GM12865 (cell line): ENCODE measurements at regions not wholly inside any gene's neighbourhood (a gene's known extent, or its start where the extent isn't known, plus 50 kb on each side); places are given as distances from the start of the nearest gene placed in this dataset.

ENCODE experiments used
- DNase-seq: peaks from one replicate; pipeline ENCODE4 v3.0.0; 2010; ENCODE audit warnings: low read depth
- H3K4me3 ChIP-seq: 2 replicates; pipeline ENCODE4 v1.5.1; 2011; ENCODE audit warnings: mild to moderate bottlenecking, low read depth, low read length, control low read depth
- TF ChIP-seq, protein P1 (sequence below): IDR thresholded peaks from 2 replicates; pipeline ENCODE4 v1.5.1; 2011; ENCODE audit warnings: low read length, control low read depth, low read depth, inconsistent platforms; ENCODE audit not compliant: insufficient read depth; ENCODE audit errors: missing control alignments

DNA sequence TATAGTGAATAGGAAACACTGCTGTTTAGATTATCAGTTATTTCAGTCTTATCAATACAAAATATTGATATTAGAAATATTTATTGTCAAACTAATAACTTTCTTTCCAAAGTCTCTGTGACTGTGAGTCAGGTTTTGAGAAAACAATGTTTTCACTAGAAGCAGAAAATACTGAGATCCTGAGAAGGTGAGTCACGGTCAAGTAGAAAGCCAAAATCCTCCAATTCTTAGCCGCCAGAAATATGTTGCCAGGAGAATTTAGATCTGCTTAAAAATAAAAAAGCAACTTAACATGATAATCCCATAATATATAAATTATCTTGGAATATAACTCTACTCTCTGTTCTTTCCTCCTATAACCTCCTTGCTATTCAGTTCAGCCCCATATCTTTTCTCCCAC, 181.9 kb upstream of the NRXN1 start:
- TF ChIP-seq, protein P1, sequence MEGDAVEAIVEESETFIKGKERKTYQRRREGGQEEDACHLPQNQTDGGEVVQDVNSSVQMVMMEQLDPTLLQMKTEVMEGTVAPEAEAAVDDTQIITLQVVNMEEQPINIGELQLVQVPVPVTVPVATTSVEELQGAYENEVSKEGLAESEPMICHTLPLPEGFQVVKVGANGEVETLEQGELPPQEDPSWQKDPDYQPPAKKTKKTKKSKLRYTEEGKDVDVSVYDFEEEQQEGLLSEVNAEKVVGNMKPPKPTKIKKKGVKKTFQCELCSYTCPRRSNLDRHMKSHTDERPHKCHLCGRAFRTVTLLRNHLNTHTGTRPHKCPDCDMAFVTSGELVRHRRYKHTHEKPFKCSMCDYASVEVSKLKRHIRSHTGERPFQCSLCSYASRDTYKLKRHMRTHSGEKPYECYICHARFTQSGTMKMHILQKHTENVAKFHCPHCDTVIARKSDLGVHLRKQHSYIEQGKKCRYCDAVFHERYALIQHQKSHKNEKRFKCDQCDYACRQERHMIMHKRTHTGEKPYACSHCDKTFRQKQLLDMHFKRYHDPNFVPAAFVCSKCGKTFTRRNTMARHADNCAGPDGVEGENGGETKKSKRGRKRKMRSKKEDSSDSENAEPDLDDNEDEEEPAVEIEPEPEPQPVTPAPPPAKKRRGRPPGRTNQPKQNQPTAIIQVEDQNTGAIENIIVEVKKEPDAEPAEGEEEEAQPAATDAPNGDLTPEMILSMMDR: no peak
- no peak overlapping the region for H3K4me3 ChIP-seq

DNA sequence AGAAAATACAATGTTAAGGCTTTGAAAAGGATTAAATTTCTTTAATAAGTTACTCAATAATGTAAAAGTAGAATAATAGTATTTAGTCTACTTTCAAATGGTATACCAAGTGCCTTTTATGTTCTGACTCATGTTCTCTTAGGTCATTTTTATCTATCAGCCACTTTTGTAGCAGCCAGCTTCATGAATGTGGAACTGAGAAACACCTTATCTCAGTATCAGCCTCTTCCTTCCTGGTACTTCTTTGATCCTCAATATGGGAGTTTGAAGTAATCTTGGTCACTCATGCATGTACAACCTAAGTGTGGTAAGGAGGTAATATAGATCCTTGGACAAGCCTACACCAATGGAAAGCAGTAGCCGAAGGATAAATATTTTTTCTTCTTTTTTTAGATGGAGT, 180.4 kb upstream of the NRXN1 start:
- H3K4me3 ChIP-seq: no peak overlapping the region
- no peak for DNase-seq
- TF ChIP-seq, protein P1: no peak

More for the DNA sequence above, 181.9 kb upstream of the NRXN1 start:
- no peak for DNase-seq

DNA sequence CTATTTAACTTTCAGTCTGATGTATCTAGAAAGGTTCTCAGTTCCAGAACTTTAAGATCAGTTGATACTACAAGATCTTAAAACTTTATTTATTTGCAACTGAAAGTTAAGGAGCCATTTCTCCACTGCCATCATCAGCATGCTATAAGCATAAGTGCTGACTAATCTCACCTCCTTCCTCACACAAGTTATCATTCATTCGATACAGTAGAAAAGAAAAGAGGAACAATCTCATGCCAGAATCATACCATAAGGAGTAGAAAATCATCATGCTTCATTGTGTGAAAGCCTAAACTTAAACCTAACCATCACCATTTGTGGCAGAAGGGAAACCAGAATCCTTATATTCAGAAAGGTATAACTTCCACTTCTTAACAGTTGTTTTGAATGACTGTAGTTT, 176.6 kb upstream of the NRXN1 start:
- DNase-seq: no peak
- TF ChIP-seq, protein P1: no peak
- no peak overlapping the region for H3K4me3 ChIP-seq

DNA sequence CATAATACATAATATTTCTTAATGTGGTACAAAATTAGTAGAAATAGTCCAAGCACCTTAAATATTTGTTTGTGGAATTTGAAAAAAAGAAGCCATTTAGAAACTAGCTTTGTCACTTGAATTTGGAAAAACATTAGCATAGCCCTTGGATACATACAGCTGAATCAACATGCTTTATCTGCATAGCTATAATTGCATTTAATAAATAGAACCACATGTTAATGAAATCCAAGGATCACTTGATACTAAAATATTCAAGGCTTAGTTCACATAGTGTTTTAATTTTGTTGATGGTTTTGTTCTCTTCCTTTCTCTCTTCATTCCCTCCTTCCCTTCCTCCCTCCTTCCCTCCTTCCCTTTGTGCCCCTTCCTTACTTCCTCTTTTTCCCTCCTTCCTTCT, 169.4 kb upstream of the NRXN1 start:
- H3K4me3 ChIP-seq: no peak overlapping the region
- TF ChIP-seq, protein P1: no peak
- no peak for DNase-seq

DNA sequence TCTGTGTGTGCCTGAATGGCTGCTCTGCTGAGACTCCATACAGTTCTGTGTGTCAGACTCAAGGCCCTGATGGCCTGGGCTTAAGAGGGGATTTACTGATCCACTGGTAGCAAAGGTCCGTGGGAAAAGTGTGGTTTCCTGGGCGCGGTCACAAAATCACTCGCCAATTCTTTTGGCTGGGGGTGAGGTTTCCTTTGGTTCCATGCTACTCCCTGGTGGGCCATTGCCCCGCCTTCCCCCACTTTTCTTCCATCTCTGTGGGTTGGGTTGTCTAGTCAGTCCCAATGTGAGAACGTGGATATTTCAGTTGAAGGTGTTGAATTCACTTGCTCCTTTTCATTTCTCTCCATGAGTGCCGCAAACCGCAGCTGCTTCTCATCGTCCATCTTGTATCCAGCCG, 162.7 kb upstream of the NRXN1 start:
- no peak for DNase-seq
- TF ChIP-seq, protein P1: no peak

DNA sequence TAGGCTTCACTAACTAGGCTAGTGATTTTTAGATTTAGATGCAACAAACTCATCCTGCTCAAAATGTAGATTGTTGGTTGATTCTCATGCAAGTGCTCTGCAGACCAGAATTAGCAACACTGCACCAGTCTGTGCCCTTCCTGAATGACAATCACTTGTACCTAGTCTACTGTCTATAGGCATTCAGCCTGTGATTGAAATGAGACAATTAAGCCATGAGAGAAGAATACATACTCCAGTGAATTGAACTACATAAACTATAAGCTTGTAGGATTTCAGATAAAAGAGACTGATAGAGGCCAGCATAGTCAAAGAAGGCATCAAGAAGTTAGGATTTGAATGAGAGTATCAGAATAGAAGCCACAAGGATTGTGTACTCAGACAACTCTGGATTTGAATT, 138.3 kb upstream of the NRXN1 start:
- TF ChIP-seq, protein P1: no peak
- no peak for DNase-seq
- no peak overlapping the region for H3K4me3 ChIP-seq

More for the DNA sequence above, 162.7 kb upstream of the NRXN1 start:
- no peak overlapping the region for H3K4me3 ChIP-seq

DNA sequence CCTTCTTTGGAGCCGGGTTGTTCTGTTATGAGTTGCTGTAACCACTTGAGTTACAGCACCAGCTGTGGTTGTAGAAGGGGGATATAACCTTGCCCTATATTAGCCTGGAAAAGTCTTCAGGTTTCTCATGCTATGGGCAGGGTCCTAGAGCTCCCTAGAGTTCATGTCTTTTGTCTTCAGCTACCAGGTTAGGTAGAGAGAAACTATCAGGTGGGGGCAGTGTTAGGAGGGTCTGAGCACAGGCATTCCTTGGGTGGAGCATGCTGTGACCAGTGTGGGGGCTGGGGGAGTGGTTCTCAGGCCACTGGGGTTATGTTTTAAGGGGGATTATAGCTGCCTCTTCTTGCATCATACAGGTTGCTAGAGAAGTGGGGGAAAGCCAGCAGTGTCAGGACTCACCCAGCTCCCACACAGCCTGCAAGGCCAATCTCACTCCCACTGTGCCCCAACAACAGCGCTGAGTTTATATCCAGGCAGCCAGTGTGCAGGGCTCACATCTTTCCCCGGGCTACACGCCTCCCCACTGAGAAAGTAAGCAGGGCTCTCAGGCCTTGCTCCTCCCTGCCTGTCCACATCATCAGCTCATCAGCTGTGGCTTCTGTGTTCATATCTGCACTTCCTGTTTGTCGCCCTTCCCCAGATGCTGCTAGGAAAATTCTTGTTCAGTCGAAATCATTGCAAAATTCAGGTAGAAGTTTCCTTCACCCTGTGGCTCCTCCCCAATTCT, 133.8 kb upstream of the NRXN1 start:
- no peak for DNase-seq
- TF ChIP-seq, protein P1: no peak

More for the DNA sequence above, 133.8 kb upstream of the NRXN1 start:
- no peak overlapping the region for H3K4me3 ChIP-seq
